ENCODE measurements at regions not wholly inside any gene's neighbourhood (a gene's known extent, or its start where the extent isn't known, plus 50 kb on each side); places are given as distances from the start of the nearest gene placed in this dataset.
A peak's percentile ranks its signal among the peaks of the same experiment; 100 is the strongest.
"Not testable (repeated sequence)": the region's sequence is repeated elsewhere in the genome, so short reads cannot be mapped to it uniquely, and the experiment has no call there.

DNA sequence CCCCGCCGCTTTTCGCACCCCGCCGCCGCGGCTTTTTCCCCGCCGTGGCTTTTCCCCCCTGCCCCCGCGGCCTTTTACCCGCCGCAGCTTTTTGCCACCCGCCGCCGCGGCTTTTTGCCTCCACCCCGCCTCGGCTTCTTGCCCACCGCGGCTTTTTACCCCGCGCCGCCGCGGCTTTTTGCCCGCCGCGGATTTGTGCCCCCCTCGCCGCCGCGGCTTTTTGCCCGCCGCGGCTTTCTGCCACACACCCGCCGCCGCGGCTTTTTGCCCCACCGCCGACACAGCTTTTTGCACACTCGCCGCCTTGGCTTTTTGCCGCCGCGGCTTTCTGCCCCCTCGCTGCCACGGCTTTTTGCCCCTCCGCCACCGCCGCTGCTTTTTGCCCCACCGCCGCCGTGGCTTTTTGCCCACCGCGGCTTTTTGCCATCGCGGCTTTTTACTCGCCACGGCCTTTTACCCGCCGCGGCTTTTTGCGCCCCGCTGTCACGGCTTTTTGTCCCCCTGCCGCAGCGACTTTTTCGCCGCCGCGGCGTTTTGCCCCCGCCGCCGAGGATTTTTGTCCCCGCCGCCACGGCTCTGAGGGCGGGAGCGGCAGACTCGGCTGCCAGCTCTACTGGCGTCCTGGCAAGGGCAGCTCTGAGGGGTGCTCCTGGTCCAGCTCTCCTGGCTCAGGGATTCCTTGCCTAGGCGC lies 473.6 kb downstream of the FAM72C start:
- H3K4me3 Mint-ChIP-seq, H3K4me1 Mint-ChIP-seq, H3K27ac Mint-ChIP-seq: not testable (repeated sequence)
- Mint-ChIP-seq H3K9me3 (peaks cover 12 to 16% (median 14%) of the 10 kb centered on the region in 6 donors), H3K27me3 (ENCODE audit: low read depth in 3 of 3) (peaks cover 9 to 15% (median 15%) of the 10 kb centered on the region in 3 donors), H3K36me3 (peaks cover 5 to 12% (median 10%) of the 10 kb centered on the region in 3 donors)
- peak in 1 of 3 donors; percentile 16 for DNase-seq

DNA sequence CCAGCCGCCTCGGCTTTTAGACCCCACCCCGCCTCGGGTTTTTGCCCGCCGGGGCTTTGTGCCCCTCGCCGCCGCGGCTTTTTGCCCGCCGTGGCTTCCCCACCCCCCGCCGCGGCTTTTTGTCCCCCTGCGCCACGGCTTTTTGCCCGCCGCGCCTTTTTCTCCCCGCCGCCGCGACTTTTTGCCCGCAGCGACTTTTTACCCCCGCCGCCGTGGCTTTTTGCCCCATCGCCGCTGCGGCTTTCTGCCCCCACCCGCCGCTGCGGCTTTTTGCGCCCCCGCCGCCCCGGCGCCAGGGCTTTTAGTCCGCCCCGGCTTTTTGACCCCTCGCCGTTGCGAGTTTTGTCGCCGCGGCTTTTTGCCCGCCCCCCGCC lies 474.4 kb downstream of the FAM72C start:
- Mint-ChIP-seq H3K27me3 (ENCODE audit: low read depth in 3 of 3) (peaks cover 2 to 9% (median 9%) of the 10 kb centered on the region in 3 donors), H3K9me3 (peaks cover 4 to 7% (median 6%) of the 10 kb centered on the region in 6 donors), H3K27ac (no peak overlapping the region), H3K4me1 (no peaks in the 10 kb centered on the region), H3K36me3 (peaks cover 4 to 5% (median 4%) of the 10 kb centered on the region in 3 donors), H3K4me3 (no peak overlapping the region)
- DNase-seq: no peak

DNA sequence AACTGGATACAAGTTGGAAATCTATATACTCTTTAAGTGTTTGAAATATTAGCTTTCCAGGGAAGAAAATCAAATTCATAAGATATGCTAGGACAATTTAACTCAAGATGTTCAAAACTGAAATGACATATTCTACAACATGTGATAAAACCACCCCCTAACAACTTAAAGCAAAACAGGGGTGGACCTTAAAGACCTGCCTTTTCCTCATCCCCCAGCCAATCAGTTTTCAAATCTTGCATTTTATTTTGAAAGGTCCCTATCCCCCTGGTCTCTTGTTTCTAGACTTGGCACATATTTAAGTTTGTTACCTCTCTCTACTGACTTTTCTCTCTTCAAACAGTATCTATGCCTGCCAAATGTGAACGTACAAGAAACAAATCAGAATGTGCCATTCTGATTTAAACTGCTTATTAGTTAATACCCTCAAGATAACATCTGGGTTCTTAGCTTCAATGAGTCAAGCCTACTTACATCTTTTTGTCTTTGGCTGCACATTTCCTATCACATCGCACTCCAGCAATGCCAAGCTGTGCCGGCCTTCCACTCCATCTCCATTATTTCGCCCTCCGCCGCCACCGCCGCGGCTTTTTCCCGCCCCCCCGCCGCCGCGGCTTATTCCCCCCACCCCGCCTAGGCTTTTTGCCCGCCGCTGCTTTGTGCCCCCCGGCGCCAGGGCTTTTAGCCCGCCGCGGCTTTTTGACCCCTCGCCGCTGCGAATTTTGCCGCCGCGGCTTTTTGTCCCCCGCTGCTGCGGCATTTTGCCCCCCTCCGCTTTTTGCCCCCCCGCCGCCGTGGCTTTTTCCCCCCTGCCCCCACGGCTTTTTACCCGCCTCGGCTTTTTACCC lies 475.0 kb downstream of the FAM72C start:
- H3K27ac Mint-ChIP-seq; DNase-seq; H3K9me3 Mint-ChIP-seq; H3K36me3 Mint-ChIP-seq; H3K27me3 Mint-ChIP-seq (ENCODE audit: low read depth in 3 of 3); H3K4me1 Mint-ChIP-seq: not testable (repeated sequence)
- peak overlapping the region in 3 of 5 donors; percentile 41 to 50 (median 42) for H3K4me3 Mint-ChIP-seq

Data from immature natural killer cell (primary cell).